Cardiac muscle cell (in vitro differentiated cells and primary cell): ENCODE measurements at regions not wholly inside any gene's neighbourhood (a gene's known extent, or its start where the extent isn't known, plus 50 kb on each side); places are given as distances from the start of the nearest gene placed in this dataset.

Source experiments
- DNase-seq, 2 donors: peaks; one replicate each; pipeline versions ENCODE4 v3.0.0 to v3.0.0-alpha.2; 2010 to 2017; ENCODE audit warnings: low read depth in 1 of 2, low spot score in 1 of 2
- H3K27ac ChIP-seq: fragments of 200-600 bp; sonication (generic); 2 replicates; pipeline ENCODE4 v1.5.1; 2016
- H3K27me3 ChIP-seq: fragments of 200-600 bp; sonication (generic); 2 replicates; pipeline ENCODE4 v1.6.0; 2016; ENCODE audit warnings: control low read depth
- H3K36me3 ChIP-seq: fragments of 200-600 bp; sonication (generic); 2 replicates; pipeline ENCODE4 v1.5.1; 2016; ENCODE audit warnings: control low read depth
- H3K4me1 ChIP-seq: fragments of 200-600 bp; sonication (generic); 2 replicates; pipeline ENCODE4 v1.8.1; 2017; ENCODE audit warnings: low read depth, mild to moderate bottlenecking, mixed run types
- H3K4me3 ChIP-seq: fragments of 200-600 bp; sonication (generic); 2 replicates; pipeline ENCODE4 v1.5.1; 2016; ENCODE audit warnings: mild to moderate bottlenecking
- H3K9me3 ChIP-seq: fragments of 200-600 bp; sonication (generic); 2 replicates; pipeline ENCODE4 v1.5.1; 2017; ENCODE audit warnings: low read depth, mild to moderate bottlenecking, control low read depth
- TF ChIP-seq, protein P1 (sequence below): IDR thresholded peaks from 2 replicates; pipeline ENCODE4 v1.5.1; 2012; ENCODE audit warnings: low read depth, mild to moderate bottlenecking, low read length

DNA sequence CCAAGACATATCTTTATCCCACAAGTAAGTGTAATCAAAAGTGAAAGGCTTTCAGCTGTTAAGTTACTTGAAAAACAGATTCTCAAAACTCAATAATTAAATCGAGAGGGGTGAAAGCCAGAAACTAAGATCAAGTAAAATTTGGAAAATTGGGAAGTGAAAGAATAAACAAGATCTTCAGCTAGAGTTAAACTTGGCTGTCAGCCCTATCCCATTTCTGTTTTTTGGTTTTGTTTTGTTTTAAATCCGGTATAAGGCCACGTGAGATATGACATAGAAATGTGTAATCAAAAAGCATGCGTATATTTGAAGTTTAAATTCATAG is 856.8 kb downstream of the STIM2 start:
- TF ChIP-seq, protein P1, sequence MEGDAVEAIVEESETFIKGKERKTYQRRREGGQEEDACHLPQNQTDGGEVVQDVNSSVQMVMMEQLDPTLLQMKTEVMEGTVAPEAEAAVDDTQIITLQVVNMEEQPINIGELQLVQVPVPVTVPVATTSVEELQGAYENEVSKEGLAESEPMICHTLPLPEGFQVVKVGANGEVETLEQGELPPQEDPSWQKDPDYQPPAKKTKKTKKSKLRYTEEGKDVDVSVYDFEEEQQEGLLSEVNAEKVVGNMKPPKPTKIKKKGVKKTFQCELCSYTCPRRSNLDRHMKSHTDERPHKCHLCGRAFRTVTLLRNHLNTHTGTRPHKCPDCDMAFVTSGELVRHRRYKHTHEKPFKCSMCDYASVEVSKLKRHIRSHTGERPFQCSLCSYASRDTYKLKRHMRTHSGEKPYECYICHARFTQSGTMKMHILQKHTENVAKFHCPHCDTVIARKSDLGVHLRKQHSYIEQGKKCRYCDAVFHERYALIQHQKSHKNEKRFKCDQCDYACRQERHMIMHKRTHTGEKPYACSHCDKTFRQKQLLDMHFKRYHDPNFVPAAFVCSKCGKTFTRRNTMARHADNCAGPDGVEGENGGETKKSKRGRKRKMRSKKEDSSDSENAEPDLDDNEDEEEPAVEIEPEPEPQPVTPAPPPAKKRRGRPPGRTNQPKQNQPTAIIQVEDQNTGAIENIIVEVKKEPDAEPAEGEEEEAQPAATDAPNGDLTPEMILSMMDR: no peak
- Histone ChIP-seq H3K4me3 (no peak overlapping the region), H3K9me3 (no peaks in the 10 kb centered on the region), H3K27me3 (no peaks in the 10 kb centered on the region), H3K4me1 (no peaks in the 10 kb centered on the region), H3K36me3 (no peaks in the 10 kb centered on the region), H3K27ac (no peak overlapping the region)
- no peak for DNase-seq

DNA sequence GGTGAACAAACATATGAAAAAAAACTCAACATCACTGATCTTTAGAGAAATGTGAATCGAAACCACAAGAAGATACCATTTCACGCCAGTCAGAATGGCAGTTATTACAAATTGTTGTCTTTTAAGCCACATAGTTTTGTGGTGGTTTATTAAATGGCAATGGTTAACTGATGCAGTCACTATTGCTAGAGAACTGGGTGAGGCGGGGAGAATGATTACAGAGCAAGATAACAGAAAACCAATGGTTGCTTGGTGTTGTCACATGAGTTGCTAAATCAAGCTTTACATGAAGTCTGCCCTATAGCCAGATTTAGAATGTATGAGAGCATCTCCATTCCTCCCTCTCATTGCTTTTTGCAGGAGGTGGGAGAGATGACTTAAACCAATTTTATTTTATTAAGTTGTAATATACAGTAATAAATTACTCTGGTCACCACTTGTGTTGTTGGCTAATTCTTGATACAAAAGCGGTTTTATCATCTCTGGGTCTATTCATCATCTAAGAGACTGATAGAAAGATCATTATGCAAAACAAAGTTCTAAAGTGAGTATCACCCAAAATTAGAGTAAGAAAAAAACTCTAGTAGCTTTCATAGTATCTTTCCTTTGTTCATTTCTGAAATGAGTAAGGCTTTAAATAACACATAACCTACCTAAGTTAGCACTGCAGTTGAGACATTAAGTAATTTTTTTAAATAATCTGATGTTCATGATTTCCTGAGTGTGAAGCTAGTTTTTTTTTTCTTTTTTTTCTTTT is 859.5 kb downstream of the STIM2 start:
- Histone ChIP-seq H3K9me3 (no peaks in the 10 kb centered on the region), H3K4me1 (no peaks in the 10 kb centered on the region), H3K36me3 (no peaks in the 10 kb centered on the region), H3K27ac (no peak overlapping the region), H3K27me3 (no peaks in the 10 kb centered on the region), H3K4me3 (no peak overlapping the region)
- no peak for DNase-seq
- TF ChIP-seq, protein P1: no peak

DNA sequence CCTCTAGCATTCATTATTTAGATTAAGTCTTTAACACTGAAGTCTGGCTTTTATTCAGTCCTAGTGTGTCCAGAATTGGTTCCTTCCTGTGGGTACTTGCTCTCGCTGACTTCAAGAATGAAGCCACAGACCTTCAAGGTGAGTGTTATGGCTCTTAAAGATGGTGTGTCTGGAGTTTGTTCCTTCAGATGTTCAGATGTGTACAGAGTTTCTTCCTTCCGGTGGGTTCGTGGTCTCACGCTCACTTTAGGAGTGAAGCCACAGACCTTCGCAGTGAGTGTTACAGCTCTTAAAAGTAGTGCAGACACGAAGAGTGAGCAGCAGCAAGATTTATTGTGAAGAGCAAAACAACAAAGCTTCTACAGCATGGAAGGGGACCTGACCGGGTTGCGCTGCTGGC is 860.6 kb downstream of the STIM2 start:
- Histone ChIP-seq H3K4me3 (no peak overlapping the region), H3K27ac (no peak overlapping the region), H3K9me3 (no peaks in the 10 kb centered on the region), H3K27me3 (no peaks in the 10 kb centered on the region), H3K4me1 (no peaks in the 10 kb centered on the region), H3K36me3 (no peaks in the 10 kb centered on the region)
- DNase-seq: no peak
- TF ChIP-seq, protein P1: no peak

DNA sequence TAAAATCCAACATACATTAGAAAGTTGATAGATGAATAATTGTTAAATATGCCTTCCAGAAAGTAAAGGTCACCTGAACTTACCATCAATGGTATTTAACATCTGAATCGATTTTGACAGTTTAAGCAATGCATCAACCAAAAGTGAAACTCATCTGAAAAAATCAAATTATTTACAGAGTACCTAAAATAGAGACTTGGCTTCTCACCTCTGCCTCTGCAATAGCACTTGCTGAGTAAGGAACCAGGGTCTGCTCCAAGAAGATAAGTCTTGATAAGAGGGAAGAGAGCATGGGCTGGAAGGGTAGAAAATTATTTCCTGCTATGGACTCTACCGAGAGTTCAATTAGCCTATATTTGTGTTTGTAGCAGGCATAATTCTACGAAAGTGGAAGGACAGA is 868.3 kb downstream of the STIM2 start:
- no peaks in the 10 kb centered on the region for H3K4me1 ChIP-seq
- no peaks in the 10 kb centered on the region for H3K9me3 ChIP-seq
- DNase-seq: no peak
- no peaks in the 10 kb centered on the region for H3K27me3 ChIP-seq
- no peak overlapping the region for H3K27ac ChIP-seq
- no peak overlapping the region for H3K4me3 ChIP-seq
- H3K36me3 ChIP-seq: no peaks in the 10 kb centered on the region
- TF ChIP-seq, protein P1: no peak

DNA sequence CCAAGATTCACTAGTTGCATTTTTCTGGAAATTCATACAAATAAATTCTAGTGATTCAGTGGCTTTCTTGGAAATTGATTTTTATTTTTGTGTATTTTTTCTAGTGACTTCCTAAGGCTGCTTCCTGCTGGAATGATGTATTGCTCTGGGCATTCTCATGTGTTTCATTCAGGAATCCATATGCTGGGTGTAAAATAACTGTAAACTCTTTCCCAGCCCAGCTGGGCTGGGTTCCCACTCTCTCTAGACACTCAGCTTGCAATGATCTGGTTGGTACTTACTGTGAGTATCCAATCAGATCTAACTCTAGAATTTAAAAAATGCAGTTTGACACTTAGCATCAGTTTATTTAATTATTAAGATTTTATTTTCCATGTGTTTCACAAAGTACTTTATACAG is 882.2 kb downstream of the STIM2 start:
- TF ChIP-seq, protein P1: no peak
- no peak for DNase-seq
- H3K36me3 ChIP-seq: no peaks in the 10 kb centered on the region
- H3K27me3 ChIP-seq: no peaks in the 10 kb centered on the region
- no peaks in the 10 kb centered on the region for H3K9me3 ChIP-seq
- H3K27ac ChIP-seq: no peak overlapping the region
- no peak overlapping the region for H3K4me3 ChIP-seq
- no peaks in the 10 kb centered on the region for H3K4me1 ChIP-seq
